ENCODE measurements at regions not wholly inside any gene's neighbourhood (a gene's known extent, or its start where the extent isn't known, plus 50 kb on each side); places are given as distances from the start of the nearest gene placed in this dataset.
"Not testable (repeated sequence)": the region's sequence is repeated elsewhere in the genome, so short reads cannot be mapped to it uniquely, and the experiment has no call there.

- no peak for DNase-seq
Measured at GRCh38 chr21:14825514-14825974, 239.3 kb downstream of the NRIP1 start.

GRCh38 chr21:14824126-14824525, 240.7 kb downstream of the NRIP1 start:
- DNase-seq: no peak

GRCh38 chr21:14817311-14817710, 247.5 kb downstream of the NRIP1 start:
- DNase-seq: no peak

- no peak for DNase-seq
Measured at GRCh38 chr21:14814991-14815390, 249.8 kb downstream of the NRIP1 start.

GRCh38 chr21:14814282-14814681, 250.5 kb downstream of the NRIP1 start:
- DNase-seq: no peak

GRCh38 chr21:14804170-14804569, 258.1 kb upstream of the SAMSN1 start:
- not testable (repeated sequence) for DNase-seq

GRCh38 chr21:14797543-14797942, 251.4 kb upstream of the SAMSN1 start:
- DNase-seq: no peak

- no peak for DNase-seq
Measured at GRCh38 chr21:14787312-14787711, 241.2 kb upstream of the SAMSN1 start.

GRCh38 chr21:14785679-14786078, 239.6 kb upstream of the SAMSN1 start:
- DNase-seq: no peak

GRCh38 chr21:14773777-14774345, 227.7 kb upstream of the SAMSN1 start:
- DNase-seq: no peak

- no peak for DNase-seq
Measured at GRCh38 chr21:14771593-14771992, 225.5 kb upstream of the SAMSN1 start.

GRCh38 chr21:14768042-14768441, 221.9 kb upstream of the SAMSN1 start:
- no peak for DNase-seq

GRCh38 chr21:14767192-14767852, 221.2 kb upstream of the SAMSN1 start:
- DNase-seq: no peak

- no peak for DNase-seq
Measured at GRCh38 chr21:14766241-14766640, 220.1 kb upstream of the SAMSN1 start.

GRCh38 chr21:14763695-14764064, 217.6 kb upstream of the SAMSN1 start:
- DNase-seq: no peak

- DNase-seq: peak; percentile 43
Measured at GRCh38 chr21:14762734-14763694, 216.9 kb upstream of the SAMSN1 start.

GRCh38 chr21:14762327-14762726, 216.2 kb upstream of the SAMSN1 start:
- DNase-seq: no peak

- DNase-seq: no peak
Measured at GRCh38 chr21:14759285-14759684, 213.2 kb upstream of the SAMSN1 start.

- DNase-seq: no peak
Measured at GRCh38 chr21:14758849-14759248, 212.7 kb upstream of the SAMSN1 start.

GRCh38 chr21:14757533-14758327, 211.6 kb upstream of the SAMSN1 start:
- DNase-seq: no peak

GRCh38 chr21:14755086-14755485, 209.0 kb upstream of the SAMSN1 start:
- DNase-seq: no peak

- no peak for DNase-seq
Measured at GRCh38 chr21:14754682-14755081, 208.6 kb upstream of the SAMSN1 start.

- DNase-seq: no peak
Measured at GRCh38 chr21:14754259-14754604, 208.1 kb upstream of the SAMSN1 start.

Measured in SIG-M5 (cell line).